Esophagus squamous epithelium (tissue), 5 donors: ENCODE measurements at regions not wholly inside any gene's neighbourhood (a gene's known extent, or its start where the extent isn't known, plus 50 kb on each side); places are given as distances from the start of the nearest gene placed in this dataset.

Source experiments
- DNase-seq: peaks from one replicate; lab custom pipeline; 2025; lab: John Stamatoyannopoulos, UW
- H3K27ac ChIP-seq, 4 donors: fragments of 200-600 bp; sonication (generic); one replicate each; pipeline ENCODE4 v1.5.1; 2016 to 2019; ENCODE audit warnings: mild to moderate bottlenecking in 1 of 4
- H3K27me3 ChIP-seq, 4 donors: fragments of 200-600 bp; sonication (generic); 1 replicate in 3 of 4; 2 replicates in 1 of 4; pipeline versions ENCODE4 v1.5.1 to v1.6.0; 2017 to 2021; ENCODE audit warnings: antibody characterized with exemption in 1 of 4
- H3K36me3 ChIP-seq, 3 donors: fragments of 200-600 bp; sonication (generic); one replicate each; pipeline ENCODE4 v1.5.1; 2016 to 2019
- H3K4me1 ChIP-seq, 3 donors: fragments of 200-600 bp; sonication (generic); one replicate each; pipeline ENCODE4 v1.5.1; 2017 to 2019
- H3K4me3 ChIP-seq, 4 donors: fragments of 200-600 bp; sonication (generic); 1 replicate in 3 of 4; 2 replicates in 1 of 4; pipeline ENCODE4 v1.5.1; 2016 to 2019; ENCODE audit warnings: mild to moderate bottlenecking in 2 of 4, moderate library complexity in 1 of 4
- H3K9me3 ChIP-seq, 3 donors: fragments of 200-600 bp; sonication (generic); one replicate each; pipeline ENCODE4 v1.5.1; 2016 to 2019
- CTCF ChIP-seq, 6 experiments: fragments of 450-650 bp in 4 of 6; fragments of 200-600 bp in 2 of 6; sonication (generic) in 2 of 6; IDR thresholded peaks; one replicate each; pipeline ENCODE4 v1.5.1; 2016 to 2019; ENCODE audit warnings: antibody characterized with exemption in 6 of 6, mild to moderate bottlenecking in 4 of 6, moderate library complexity in 4 of 6
- POLR2A ChIP-seq, 4 donors: fragments of 450-650 bp; IDR thresholded peaks; one replicate each; pipeline ENCODE4 v1.6.1; 2017; ENCODE audit warnings: antibody characterized with exemption in 4 of 4, mild to moderate bottlenecking in 4 of 4, moderate library complexity in 3 of 4
- WGBS, 2 donors: methylation state at CpG; one replicate each; pipeline ENCODE4 v1.1.5; 2018; 5-methylcytosine and 5-hydroxymethylcytosine counted together
- intact Hi-C: fragments of 100-400 bp; cut with DNase I; formaldehyde crosslinking; loops from one replicate; pipeline ENCODE4 v1.15.0; 2022
- small RNA-seq, 4 donors: library from RNA; depleted of rRNA; stranded (forward); fragments of <200 nt; gene quantifications; one replicate each; pipeline ENCODE3, GENCODE V24; 2016
- donor health status: DM: yes; HTN: yes; CAD: no.

GRCh38 chr10:91167406-91167805 is 53.1 kb upstream of the PCGF5 start:
- no peak for DNase-seq
- intact Hi-C loops: no loop called here
- H3K9me3 ChIP-seq: no peaks in the 10 kb centered on the region
- no peak overlapping the region for H3K27ac ChIP-seq
- H3K27me3 ChIP-seq: no peaks in the 10 kb centered on the region
- H3K4me3 ChIP-seq: no peak overlapping the region
- 73 to 76% methylated on average over 2 of the region's 2 CpGs for WGBS, 2 donors
- peaks cover 0 to 22% (median 5%) of the 10 kb centered on the region in 3 donors for H3K4me1 ChIP-seq
- no peak for TF ChIP-seq CTCF (IDR thresholded peaks at IDR 0.05)
- no peak for TF ChIP-seq POLR2A (IDR thresholded peaks at IDR 0.05)
- no peaks in the 10 kb centered on the region for H3K36me3 ChIP-seq

GRCh38 chr10:91170418-91170817 is 50.0 kb upstream of the PCGF5 start:
- intact Hi-C loops: no loop called here
- no peaks in the 10 kb centered on the region for H3K9me3 ChIP-seq
- WGBS, 2 donors: 92 to 94% methylated on average over 1 of the region's 1 CpG
- no peaks in the 10 kb centered on the region for H3K36me3 ChIP-seq
- no peaks in the 10 kb centered on the region for H3K27me3 ChIP-seq
- no peak overlapping the region for H3K4me3 ChIP-seq
- no peak for DNase-seq
- TF ChIP-seq CTCF (IDR thresholded peaks at IDR 0.05) (no peak), POLR2A (IDR thresholded peaks at IDR 0.05) (no peak)
- peaks cover 0 to 5% (median 4%) of the 10 kb centered on the region in 3 donors for H3K4me1 ChIP-seq
- no peak overlapping the region for H3K27ac ChIP-seq

Small RNAs in the stretch of these regions (small RNA-seq; reads per million reads assigned to genes)
- gene AL365434.2: 0 reads per million in 4 donors
